SK-N-SH (cell line): ENCODE measurements at regions not wholly inside any gene's neighbourhood (a gene's known extent, or its start where the extent isn't known, plus 50 kb on each side); places are given as distances from the start of the nearest gene placed in this dataset.

Source experiments
- EZH2phosphoT487 ChIP-seq: fragments of 200-600 bp; sonication (generic); IDR thresholded peaks from 2 replicates; pipeline ENCODE4 v1.6.1; 2017; ENCODE audit warnings: low read depth, mixed run types, mild to moderate bottlenecking, antibody characterized with exemption, moderate library complexity, borderline replicate concordance
- GABPA ChIP-seq: IDR thresholded peaks from 2 replicates; pipeline ENCODE4 v1.4.0; 2012; ENCODE audit warnings: low read depth, mild to moderate bottlenecking
- NRF1 ChIP-seq: IDR thresholded peaks from 2 replicates; pipeline ENCODE4 v1.6.1; 2012; ENCODE audit warnings: low read depth, mild to moderate bottlenecking, low read length
- POLR2AphosphoS5 ChIP-seq: IDR thresholded peaks from 2 replicates; pipeline ENCODE4 v1.6.1; 2012; ENCODE audit warnings: low read depth, low read length
- TF ChIP-seq, protein P1 (sequence below): fragments of 200-600 bp; sonication (generic); IDR thresholded peaks from 2 replicates; pipeline ENCODE4 v1.6.1; 2017; ENCODE audit warnings: antibody characterized with exemption, mild to moderate bottlenecking, moderate library complexity
- TF ChIP-seq, protein P2 (sequence below): IDR thresholded peaks from 2 replicates; pipeline ENCODE4 v1.6.1; 2012; ENCODE audit warnings: mild to moderate bottlenecking, low read depth, low read length, moderate library complexity

- TF ChIP-seq, protein P1, sequence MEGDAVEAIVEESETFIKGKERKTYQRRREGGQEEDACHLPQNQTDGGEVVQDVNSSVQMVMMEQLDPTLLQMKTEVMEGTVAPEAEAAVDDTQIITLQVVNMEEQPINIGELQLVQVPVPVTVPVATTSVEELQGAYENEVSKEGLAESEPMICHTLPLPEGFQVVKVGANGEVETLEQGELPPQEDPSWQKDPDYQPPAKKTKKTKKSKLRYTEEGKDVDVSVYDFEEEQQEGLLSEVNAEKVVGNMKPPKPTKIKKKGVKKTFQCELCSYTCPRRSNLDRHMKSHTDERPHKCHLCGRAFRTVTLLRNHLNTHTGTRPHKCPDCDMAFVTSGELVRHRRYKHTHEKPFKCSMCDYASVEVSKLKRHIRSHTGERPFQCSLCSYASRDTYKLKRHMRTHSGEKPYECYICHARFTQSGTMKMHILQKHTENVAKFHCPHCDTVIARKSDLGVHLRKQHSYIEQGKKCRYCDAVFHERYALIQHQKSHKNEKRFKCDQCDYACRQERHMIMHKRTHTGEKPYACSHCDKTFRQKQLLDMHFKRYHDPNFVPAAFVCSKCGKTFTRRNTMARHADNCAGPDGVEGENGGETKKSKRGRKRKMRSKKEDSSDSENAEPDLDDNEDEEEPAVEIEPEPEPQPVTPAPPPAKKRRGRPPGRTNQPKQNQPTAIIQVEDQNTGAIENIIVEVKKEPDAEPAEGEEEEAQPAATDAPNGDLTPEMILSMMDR, result no peak
- TF ChIP-seq GABPA, result no peak
- no peak for TF ChIP-seq EZH2phosphoT487
- no peak for TF ChIP-seq NRF1
- TF ChIP-seq, protein P2, sequence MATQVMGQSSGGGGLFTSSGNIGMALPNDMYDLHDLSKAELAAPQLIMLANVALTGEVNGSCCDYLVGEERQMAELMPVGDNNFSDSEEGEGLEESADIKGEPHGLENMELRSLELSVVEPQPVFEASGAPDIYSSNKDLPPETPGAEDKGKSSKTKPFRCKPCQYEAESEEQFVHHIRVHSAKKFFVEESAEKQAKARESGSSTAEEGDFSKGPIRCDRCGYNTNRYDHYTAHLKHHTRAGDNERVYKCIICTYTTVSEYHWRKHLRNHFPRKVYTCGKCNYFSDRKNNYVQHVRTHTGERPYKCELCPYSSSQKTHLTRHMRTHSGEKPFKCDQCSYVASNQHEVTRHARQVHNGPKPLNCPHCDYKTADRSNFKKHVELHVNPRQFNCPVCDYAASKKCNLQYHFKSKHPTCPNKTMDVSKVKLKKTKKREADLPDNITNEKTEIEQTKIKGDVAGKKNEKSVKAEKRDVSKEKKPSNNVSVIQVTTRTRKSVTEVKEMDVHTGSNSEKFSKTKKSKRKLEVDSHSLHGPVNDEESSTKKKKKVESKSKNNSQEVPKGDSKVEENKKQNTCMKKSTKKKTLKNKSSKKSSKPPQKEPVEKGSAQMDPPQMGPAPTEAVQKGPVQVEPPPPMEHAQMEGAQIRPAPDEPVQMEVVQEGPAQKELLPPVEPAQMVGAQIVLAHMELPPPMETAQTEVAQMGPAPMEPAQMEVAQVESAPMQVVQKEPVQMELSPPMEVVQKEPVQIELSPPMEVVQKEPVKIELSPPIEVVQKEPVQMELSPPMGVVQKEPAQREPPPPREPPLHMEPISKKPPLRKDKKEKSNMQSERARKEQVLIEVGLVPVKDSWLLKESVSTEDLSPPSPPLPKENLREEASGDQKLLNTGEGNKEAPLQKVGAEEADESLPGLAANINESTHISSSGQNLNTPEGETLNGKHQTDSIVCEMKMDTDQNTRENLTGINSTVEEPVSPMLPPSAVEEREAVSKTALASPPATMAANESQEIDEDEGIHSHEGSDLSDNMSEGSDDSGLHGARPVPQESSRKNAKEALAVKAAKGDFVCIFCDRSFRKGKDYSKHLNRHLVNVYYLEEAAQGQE, result no peak
- no peak for TF ChIP-seq POLR2AphosphoS5
These were observed 291.9 kb upstream of the SGK1 start for GRCh38 chr6:134609716-134610261.
